Upper lobe of left lung (tissue), 6 donors: ENCODE measurements at regions not wholly inside any gene's neighbourhood (a gene's known extent, or its start where the extent isn't known, plus 50 kb on each side); places are given as distances from the start of the nearest gene placed in this dataset.
"Not testable (repeated sequence)": the region's sequence is repeated elsewhere in the genome, so short reads cannot be mapped to it uniquely, and the experiment has no call there.

Experiments used
- ATAC-seq, 2 donors: fragments of 200-7000 bp; cut with Tn5 transposase; one replicate each; pipeline ENCODE4 v1.9.1; 2022; ENCODE audit warnings: mild to moderate bottlenecking in 2 of 2, moderate library complexity in 2 of 2; ENCODE audit not compliant: low FRiP score in 2 of 2
- DNase-seq, 2 donors: peaks; one replicate each; pipeline ENCODE4 v3.0.0-alpha.2; 2019 to 2020
- H3K27ac ChIP-seq, 4 donors: fragments of 200-600 bp; sonication (generic); one replicate each; pipeline ENCODE4 v1.5.1; 2016 to 2019
- H3K27me3 ChIP-seq, 4 donors: fragments of 200-600 bp; sonication (generic); one replicate each; pipeline ENCODE4 v1.5.1; 2017 to 2019
- H3K36me3 ChIP-seq, 4 donors: fragments of 200-600 bp; sonication (generic); one replicate each; pipeline ENCODE4 v1.5.1; 2016 to 2019
- H3K4me1 ChIP-seq, 4 donors: fragments of 200-600 bp; sonication (generic); one replicate each; pipeline ENCODE4 v1.5.1; 2018 to 2019
- H3K4me3 ChIP-seq, 4 donors: fragments of 200-600 bp; sonication (generic); one replicate each; pipeline ENCODE4 v1.5.1; 2017 to 2019; ENCODE audit warnings: mild to moderate bottlenecking in 2 of 4, moderate library complexity in 1 of 4
- H3K9me3 ChIP-seq, 4 donors: fragments of 200-600 bp; sonication (generic); one replicate each; pipeline ENCODE4 v1.5.1; 2018 to 2019
- CTCF ChIP-seq, 6 experiments: fragments of 450-650 bp in 4 of 6; fragments of 200-600 bp in 2 of 6; sonication (generic) in 2 of 6; IDR thresholded peaks; one replicate each; pipeline ENCODE4 v1.5.1; 2016 to 2019; ENCODE audit warnings: antibody characterized with exemption in 6 of 6
- EP300 ChIP-seq, 4 donors: sonication (generic); formaldehyde crosslinking; IDR thresholded peaks; one replicate each; pipeline ENCODE4 v1.5.1; 2017; ENCODE audit warnings: antibody characterized with exemption in 4 of 4, control low read depth in 2 of 4
- POLR2A ChIP-seq, 4 donors: fragments of 450-650 bp; IDR thresholded peaks; one replicate each; pipeline ENCODE4 v1.5.1; 2016 to 2017; ENCODE audit warnings: antibody characterized with exemption in 4 of 4, mild to moderate bottlenecking in 2 of 4
- POLR2AphosphoS5 ChIP-seq, 2 donors: sonication (generic); formaldehyde crosslinking; IDR thresholded peaks; one replicate each; pipeline ENCODE4 v1.5.1; 2017; ENCODE audit warnings: antibody characterized with exemption in 2 of 2
- WGBS, 2 donors: methylation state at CpG; one replicate each; pipeline ENCODE4 v1.1.5; 2017 to 2018; 5-methylcytosine and 5-hydroxymethylcytosine counted together
- donor health status: DM: no; HTN: no; CAD: no; lungs with moderate emphysema.
- donor health status: DM: no; HTN: yes; CAD: no; lungs with severe emphysema.

DNA sequence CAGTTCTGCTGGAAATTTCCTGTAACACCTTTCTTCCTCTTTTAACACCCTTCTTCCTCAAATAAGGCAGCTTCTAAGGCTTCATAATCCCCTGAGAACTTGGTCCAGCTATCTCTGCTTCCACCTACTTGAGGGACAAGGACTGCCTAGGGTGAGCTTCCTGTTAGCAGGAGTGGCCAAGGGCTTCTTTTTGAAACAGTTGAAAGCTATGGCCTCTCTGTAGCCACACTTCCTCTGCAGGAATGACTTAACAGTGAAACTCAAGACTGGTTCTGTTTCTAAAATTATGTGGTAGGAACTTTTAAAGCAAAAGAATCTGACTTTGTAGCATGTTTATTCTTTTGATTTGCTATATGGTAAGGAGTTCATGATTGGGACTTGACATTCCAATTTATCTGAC, 108.5 kb upstream of the WDR1 start:
- ATAC-seq (no peak), DNase-seq (no peak)
- Histone ChIP-seq H3K9me3 (no peaks in the 10 kb centered on the region), H3K36me3 (no peaks in the 10 kb centered on the region), H3K4me3 (no peak overlapping the region), H3K4me1 (no peaks in the 10 kb centered on the region), H3K27ac (no peak overlapping the region), H3K27me3 (no peaks in the 10 kb centered on the region)
- no peak for TF ChIP-seq POLR2A (IDR thresholded peaks at IDR 0.05)
- TF ChIP-seq EP300 (IDR thresholded peaks at IDR 0.05) = no peak
- no peak for TF ChIP-seq POLR2AphosphoS5 (IDR thresholded peaks at IDR 0.05)
- TF ChIP-seq CTCF (IDR thresholded peaks at IDR 0.05) = no peak

DNA sequence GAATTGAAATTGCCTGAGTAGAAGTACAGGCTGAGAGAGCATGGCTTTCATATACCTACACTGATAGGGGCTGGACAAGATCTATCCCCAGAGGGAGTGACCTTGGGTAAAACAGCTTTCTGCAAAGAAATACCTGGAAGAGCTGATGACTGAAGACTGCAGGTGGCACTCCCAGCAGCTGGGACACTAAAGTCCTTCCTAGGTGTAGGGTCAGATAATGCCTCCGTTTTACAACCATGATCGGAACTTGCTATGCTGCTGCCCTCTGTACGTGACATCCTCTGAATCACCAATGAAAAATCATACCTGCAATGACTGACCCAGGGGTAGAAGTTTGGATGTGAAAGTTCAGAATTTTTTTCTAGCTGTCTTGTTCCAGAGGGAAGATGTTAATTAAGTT, 107.2 kb upstream of the WDR1 start:
- no peak for ATAC-seq
- Histone ChIP-seq H3K27me3 (no peaks in the 10 kb centered on the region), H3K9me3 (no peaks in the 10 kb centered on the region), H3K4me1 (no peaks in the 10 kb centered on the region), H3K27ac (no peak overlapping the region), H3K4me3 (no peak overlapping the region), H3K36me3 (no peaks in the 10 kb centered on the region)
- 87 to 89% methylated on average over 3 of the region's 3 CpGs for WGBS, 2 donors
- no peak for TF ChIP-seq POLR2AphosphoS5 (IDR thresholded peaks at IDR 0.05)
- TF ChIP-seq EP300 (IDR thresholded peaks at IDR 0.05) = no peak
- no peak for TF ChIP-seq POLR2A (IDR thresholded peaks at IDR 0.05)
- TF ChIP-seq CTCF (IDR thresholded peaks at IDR 0.05) = no peak
- DNase-seq = no peak

DNA sequence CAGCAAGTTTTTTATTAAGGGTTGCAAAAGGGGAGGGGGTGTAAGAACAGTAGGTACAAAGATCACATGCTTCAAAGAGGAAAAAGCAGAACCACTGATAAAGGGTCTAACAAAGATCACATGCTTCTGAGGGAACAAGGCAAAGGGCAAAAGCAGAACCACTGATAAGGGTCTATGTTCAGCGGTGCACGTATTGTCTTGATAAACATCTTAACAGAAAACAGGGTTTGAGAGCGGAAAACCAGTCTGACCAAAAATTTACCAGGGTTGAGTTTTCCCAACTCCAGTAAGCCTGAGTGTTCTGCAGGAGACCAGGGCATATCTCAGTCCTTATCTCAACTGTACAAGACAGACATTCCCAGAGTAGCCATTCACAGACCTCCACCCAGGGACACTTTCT, 96.9 kb upstream of the WDR1 start:
- 75 to 79% methylated on average over 3 of the region's 3 CpGs for WGBS, 2 donors
- H3K4me3 ChIP-seq, H3K27me3 ChIP-seq, H3K27ac ChIP-seq, ATAC-seq, H3K36me3 ChIP-seq, H3K4me1 ChIP-seq, DNase-seq, H3K9me3 ChIP-seq: not testable (repeated sequence)

GRCh38 chr4:10212901-10213300, 96.3 kb upstream of the WDR1 start:
- Histone ChIP-seq H3K27ac (no peak overlapping the region), H3K4me3 (no peak overlapping the region), H3K4me1 (no peaks in the 10 kb centered on the region), H3K9me3 (no peaks in the 10 kb centered on the region), H3K27me3 (no peaks in the 10 kb centered on the region), H3K36me3 (no peaks in the 10 kb centered on the region)
- DNase-seq = no peak
- TF ChIP-seq POLR2AphosphoS5 (IDR thresholded peaks at IDR 0.05) = no peak
- no peak for TF ChIP-seq CTCF (IDR thresholded peaks at IDR 0.05)
- TF ChIP-seq POLR2A (IDR thresholded peaks at IDR 0.05) = no peak
- TF ChIP-seq EP300 (IDR thresholded peaks at IDR 0.05) = no peak
- no peak for ATAC-seq
- WGBS, 2 donors = 36 to 52% methylated on average over 2 to 3 of the region's 3 CpGs

- H3K27ac ChIP-seq = no peak overlapping the region
- TF ChIP-seq POLR2AphosphoS5 (IDR thresholded peaks at IDR 0.05) = no peak
- no peak for TF ChIP-seq POLR2A (IDR thresholded peaks at IDR 0.05)
- TF ChIP-seq CTCF (IDR thresholded peaks at IDR 0.05) = no peak
- no peak for TF ChIP-seq EP300 (IDR thresholded peaks at IDR 0.05)
- no peaks in the 10 kb centered on the region for H3K36me3 ChIP-seq
- no peak overlapping the region for H3K4me3 ChIP-seq
- no peaks in the 10 kb centered on the region for H3K9me3 ChIP-seq
- DNase-seq (no peak), ATAC-seq (no peak)
- H3K27me3 ChIP-seq = no peaks in the 10 kb centered on the region
- WGBS, 2 donors = 66 to 74% methylated on average over 2 of the region's 2 CpGs
- no peaks in the 10 kb centered on the region for H3K4me1 ChIP-seq
Measured at GRCh38 chr4:10212400-10212799, 95.8 kb upstream of the WDR1 start.
